ENCODE measurements at regions not wholly inside any gene's neighbourhood (a gene's known extent, or its start where the extent isn't known, plus 50 kb on each side); places are given as distances from the start of the nearest gene placed in this dataset.
"Not testable (repeated sequence)": the region's sequence is repeated elsewhere in the genome, so short reads cannot be mapped to it uniquely, and the experiment has no call there.

DNA sequence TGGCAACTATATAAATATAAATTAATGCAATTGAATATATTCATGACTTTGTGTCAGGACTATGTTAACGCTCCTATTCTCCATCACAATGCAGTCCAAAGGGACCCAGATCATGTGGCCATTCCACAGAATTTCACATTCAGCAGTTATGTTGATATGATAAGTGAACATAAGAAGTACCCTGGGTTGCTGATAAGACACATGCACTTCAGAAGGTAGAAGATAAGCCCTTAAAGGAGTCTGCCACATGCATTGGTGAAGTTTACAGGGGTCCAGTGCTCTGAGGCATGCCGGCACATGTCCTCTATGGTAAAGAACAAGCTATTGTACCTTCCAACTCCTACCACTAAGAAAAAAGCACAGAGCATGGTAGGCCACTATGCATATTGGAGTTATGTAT, 76.4 kb downstream of the PHAX start:
- no peaks in the 10 kb centered on the region for H3K27me3 ChIP-seq

DNA sequence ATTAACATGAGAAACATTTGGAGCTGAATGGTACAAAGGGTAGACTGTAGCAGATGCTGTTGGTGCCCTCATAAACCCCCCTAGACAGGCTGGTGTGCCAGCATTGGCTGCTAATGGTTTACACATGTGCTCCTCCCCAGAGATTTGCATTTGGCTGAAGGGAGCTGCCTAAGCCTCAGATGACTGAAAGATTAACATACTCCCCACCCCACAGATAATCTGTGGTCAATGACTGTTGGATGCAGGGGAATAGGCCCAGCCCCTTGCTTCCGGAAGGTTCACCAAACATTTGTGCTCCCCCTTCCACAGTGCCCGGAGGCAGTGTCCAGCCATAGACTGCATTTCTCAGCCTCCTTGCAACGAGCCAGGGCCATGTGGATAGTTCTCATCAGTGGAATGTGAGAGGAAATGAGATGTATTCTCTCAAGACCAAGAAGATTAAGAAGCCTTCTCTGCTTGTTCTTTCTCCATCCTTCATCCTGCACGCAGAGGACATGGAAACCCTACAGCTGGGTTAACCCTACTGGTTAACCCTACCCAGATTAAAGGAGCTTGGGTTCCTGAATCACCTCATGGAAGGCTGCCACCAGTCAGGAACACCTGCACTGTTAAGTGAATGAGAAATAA, 79.6 kb downstream of the PHAX start:
- H3K27me3 ChIP-seq = no peaks in the 10 kb centered on the region
- H3K4me3 ChIP-seq = no peak overlapping the region
- DNase-seq (ENCODE audit: low spot score in 2 of 2) = no peak
- intact Hi-C loops (cut with DNase I) = no loop called here
- no peaks in the 10 kb centered on the region for H3K36me3 ChIP-seq
- H3K27ac ChIP-seq = no peak overlapping the region
- no peaks in the 10 kb centered on the region for H3K9me3 ChIP-seq
- no peaks in the 10 kb centered on the region for H3K4me1 ChIP-seq
- no peak for TF ChIP-seq CTCF (IDR thresholded peaks at IDR 0.05)

More for the DNA sequence above, 76.4 kb downstream of the PHAX start:
- TF ChIP-seq CTCF (IDR thresholded peaks at IDR 0.05) = no peak
- H3K27ac ChIP-seq = no peak overlapping the region
- no peak for DNase-seq (ENCODE audit: low spot score in 2 of 2)
- no peak overlapping the region for H3K4me3 ChIP-seq
- H3K9me3 ChIP-seq = no peaks in the 10 kb centered on the region
- H3K36me3 ChIP-seq = no peaks in the 10 kb centered on the region
- intact Hi-C loops (cut with DNase I) = loop anchor here (5.0 to 10.0 kb wide), 3 partner anchors 125 to 635 kb away; partner anchors contain the start of gene MARCHF3
- H3K4me1 ChIP-seq = no peaks in the 10 kb centered on the region

DNA sequence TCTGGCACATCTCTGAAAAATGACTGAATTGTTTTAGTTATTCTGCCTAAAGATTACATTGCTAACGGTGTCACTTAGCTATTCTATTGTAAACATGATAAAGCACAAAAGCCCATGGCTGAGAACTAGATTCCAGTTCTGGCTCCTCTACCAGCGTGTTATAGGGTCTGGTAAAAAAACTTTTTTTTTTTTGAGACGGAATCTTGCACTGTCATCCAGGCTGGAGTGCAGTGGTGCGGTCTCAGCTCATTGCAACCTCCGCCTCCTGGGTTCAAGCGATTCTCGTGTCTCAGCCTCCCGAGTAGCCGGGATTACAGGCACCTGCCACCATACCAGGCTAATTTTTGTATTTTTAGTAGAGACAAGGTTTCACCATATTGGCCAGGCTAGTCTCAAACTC, 80.6 kb downstream of the PHAX start:
- H3K4me3 ChIP-seq; H3K36me3 ChIP-seq; H3K27ac ChIP-seq; DNase-seq (ENCODE audit: low spot score in 2 of 2); intact Hi-C loops (cut with DNase I); H3K4me1 ChIP-seq; H3K9me3 ChIP-seq; H3K27me3 ChIP-seq: not testable (repeated sequence)

- H3K4me1 ChIP-seq = no peaks in the 10 kb centered on the region
- no peak for DNase-seq (ENCODE audit: low spot score in 2 of 2)
- no peaks in the 10 kb centered on the region for H3K9me3 ChIP-seq
- intact Hi-C loops (cut with DNase I) = no loop called here
- no peak overlapping the region for H3K27ac ChIP-seq
- H3K4me3 ChIP-seq = no peak overlapping the region
- TF ChIP-seq CTCF (IDR thresholded peaks at IDR 0.05) = no peak
- H3K27me3 ChIP-seq = no peaks in the 10 kb centered on the region
- H3K36me3 ChIP-seq = no peaks in the 10 kb centered on the region
Observed at GRCh38 chr5:126681970-126682369, 81.2 kb downstream of the PHAX start.

DNA sequence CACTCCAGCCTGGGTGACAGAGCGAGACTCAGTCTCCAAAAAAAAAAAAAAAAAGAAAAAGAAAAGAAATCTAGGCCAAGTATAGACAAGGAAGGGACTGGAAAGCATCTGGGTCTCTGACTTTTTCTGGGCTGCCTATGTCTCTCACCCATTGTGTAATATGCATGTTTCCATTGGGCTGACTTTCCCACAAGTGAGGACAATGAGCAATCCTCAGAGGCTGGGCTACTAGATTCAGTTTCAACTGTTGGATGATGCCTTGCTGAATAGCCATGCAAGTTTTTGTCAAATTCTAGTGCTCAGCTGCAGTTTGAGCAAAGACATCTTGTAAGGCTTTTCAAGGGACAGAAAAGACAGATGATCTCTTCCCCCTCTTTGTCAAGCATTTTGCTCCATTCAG, 82.1 kb downstream of the PHAX start:
- Histone ChIP-seq H3K4me1 (no peaks in the 10 kb centered on the region), H3K27ac (no peak overlapping the region), H3K27me3 (no peaks in the 10 kb centered on the region), H3K36me3 (no peaks in the 10 kb centered on the region), H3K9me3 (no peaks in the 10 kb centered on the region), H3K4me3 (no peak overlapping the region)
- DNase-seq (ENCODE audit: low spot score in 2 of 2) = no peak
- no peak for TF ChIP-seq CTCF (IDR thresholded peaks at IDR 0.05)
- intact Hi-C loops (cut with DNase I) = no loop called here

GRCh38 chr5:126683912-126684311, 83.2 kb downstream of the PHAX start:
- intact Hi-C loops (cut with DNase I) = no loop called here
- H3K9me3 ChIP-seq = no peaks in the 10 kb centered on the region

DNA sequence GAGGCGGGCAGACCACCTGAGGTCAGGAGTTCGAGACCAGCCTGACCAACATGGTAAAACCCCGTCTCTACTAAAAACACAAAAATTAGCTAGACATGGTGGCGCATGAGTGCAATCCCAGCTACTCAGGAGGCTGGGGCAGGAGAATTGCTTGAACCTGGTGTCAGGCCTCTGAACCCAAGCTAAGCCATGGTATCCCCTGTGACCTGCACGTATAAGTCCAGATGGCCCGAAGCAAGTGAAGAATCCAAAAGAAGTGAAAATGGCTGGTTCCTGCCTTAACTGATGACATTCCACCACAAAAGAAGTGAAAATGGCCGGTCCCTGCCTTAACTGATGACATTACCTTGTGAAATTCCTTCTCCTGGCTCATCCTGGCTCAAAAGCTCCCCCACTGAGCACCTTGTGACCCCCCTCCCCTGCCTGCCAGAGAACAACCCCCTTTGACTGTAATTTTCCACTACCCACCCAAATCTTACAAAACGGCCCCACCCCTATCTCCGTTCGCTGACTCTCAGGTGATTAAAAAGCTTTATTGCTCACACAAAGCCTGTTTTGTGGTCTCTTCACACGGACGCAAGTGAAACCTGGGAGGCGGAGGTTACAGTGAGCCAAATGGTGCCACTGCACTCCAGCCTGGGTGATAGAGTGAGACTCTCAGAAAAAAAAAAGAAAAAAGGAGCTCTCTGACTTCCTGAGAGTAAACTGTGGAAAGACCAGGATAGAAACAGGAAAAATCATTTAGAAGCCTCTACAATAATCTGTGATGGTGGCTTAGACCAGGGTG, 84.1 kb downstream of the PHAX start:
- intact Hi-C loops (cut with DNase I); H3K27me3 ChIP-seq: not testable (repeated sequence)

More at GRCh38 chr5:126683912-126684311, 83.2 kb downstream of the PHAX start:
- no peak for TF ChIP-seq CTCF (IDR thresholded peaks at IDR 0.05)
- no peak overlapping the region for H3K27ac ChIP-seq
- H3K27me3 ChIP-seq = no peaks in the 10 kb centered on the region
- no peak for DNase-seq (ENCODE audit: low spot score in 2 of 2)
- H3K36me3 ChIP-seq = no peaks in the 10 kb centered on the region
- no peak overlapping the region for H3K4me3 ChIP-seq
- no peaks in the 10 kb centered on the region for H3K4me1 ChIP-seq

More for the DNA sequence above, 84.1 kb downstream of the PHAX start:
- not testable (repeated sequence) for H3K36me3 ChIP-seq; H3K4me1 ChIP-seq; H3K9me3 ChIP-seq; H3K4me3 ChIP-seq; H3K27ac ChIP-seq; DNase-seq (ENCODE audit: low spot score in 2 of 2)
